GM18867 (cell line): ENCODE measurements at regions not wholly inside any gene's neighbourhood (a gene's known extent, or its start where the extent isn't known, plus 50 kb on each side); places are given as distances from the start of the nearest gene placed in this dataset.
A peak's percentile ranks its signal among the peaks of the same experiment; 100 is the strongest.

Experiments
- ATAC-seq: cut with Tn5 transposase; IDR thresholded peaks from one replicate; pipeline ENCODE4 v1.9.1; 2021; ENCODE audit warnings: mild to moderate bottlenecking, moderate library complexity; ENCODE audit not compliant: unreplicated experiment

DNA sequence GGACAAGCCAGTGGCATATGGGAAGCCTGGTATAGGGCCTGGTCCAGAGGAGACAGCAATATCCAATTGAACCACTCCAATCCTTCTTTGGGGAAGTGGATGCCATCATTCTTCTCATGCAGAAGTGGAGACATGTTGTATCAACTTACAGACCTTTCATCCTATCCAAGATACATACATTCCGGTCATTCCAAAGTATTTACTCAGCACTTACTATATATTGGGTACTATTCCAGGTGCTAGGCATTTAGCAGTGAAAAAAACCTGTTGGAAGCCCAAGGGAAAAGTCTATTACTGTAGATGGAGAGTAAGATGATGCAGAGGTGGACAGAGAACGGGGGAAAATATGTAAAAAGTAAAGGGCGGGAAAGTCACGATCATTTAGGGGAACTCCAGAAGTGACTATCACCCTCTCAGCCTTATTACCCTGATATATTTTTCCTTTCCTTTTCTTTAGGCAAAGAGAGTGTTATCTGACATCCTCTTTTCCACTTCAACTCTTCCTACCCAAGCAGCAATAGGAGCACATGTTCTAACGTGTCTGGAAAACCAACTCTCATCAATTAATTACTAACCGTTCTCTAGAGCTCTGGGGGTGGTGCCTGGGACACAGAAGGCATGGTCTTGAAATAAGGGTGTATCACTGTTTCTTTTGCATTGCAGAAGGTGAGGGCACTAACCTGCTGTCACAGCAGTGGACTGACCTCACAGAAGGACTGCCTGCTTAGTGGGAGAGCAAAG, 210.1 kb upstream of the MAF start:
- no peak for ATAC-seq

DNA sequence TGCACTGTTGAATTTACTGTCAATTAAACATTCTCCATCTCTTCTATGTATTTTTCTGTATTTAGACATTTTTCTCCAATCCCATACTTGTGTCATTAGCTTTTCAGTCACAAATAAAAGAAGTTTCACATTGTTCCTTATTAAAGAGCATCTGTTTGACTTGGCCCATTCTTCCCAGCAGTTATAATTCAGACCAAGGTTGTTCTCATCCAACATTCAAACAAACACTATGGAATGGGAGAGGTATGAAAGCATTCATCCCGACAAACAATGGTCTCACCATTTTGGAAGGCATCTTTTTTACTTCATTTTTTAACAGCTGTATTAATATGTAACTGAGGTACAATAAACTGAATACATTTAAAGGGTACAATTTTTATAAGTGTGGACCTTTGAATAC, 208.8 kb upstream of the MAF start:
- ATAC-seq = no peak

DNA sequence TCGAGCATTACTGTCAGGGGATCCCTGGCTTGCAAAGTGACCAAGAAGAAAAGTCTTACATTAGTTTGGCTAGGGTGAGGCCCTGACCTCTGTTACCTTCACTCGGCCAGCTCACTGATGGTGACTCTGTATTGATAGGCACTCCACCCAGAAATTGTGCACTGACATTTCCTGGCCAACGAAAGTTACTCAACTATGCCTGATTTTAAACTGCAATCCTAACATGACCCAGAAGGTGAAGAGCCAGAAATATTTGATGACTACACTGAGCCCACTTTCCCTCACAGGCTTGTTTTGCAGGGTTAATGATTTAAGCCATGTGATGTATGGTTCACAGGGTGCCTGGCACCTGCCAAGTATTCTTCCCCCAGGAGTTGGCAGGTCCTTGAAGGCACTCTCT, 208.2 kb upstream of the MAF start:
- no peak for ATAC-seq

DNA sequence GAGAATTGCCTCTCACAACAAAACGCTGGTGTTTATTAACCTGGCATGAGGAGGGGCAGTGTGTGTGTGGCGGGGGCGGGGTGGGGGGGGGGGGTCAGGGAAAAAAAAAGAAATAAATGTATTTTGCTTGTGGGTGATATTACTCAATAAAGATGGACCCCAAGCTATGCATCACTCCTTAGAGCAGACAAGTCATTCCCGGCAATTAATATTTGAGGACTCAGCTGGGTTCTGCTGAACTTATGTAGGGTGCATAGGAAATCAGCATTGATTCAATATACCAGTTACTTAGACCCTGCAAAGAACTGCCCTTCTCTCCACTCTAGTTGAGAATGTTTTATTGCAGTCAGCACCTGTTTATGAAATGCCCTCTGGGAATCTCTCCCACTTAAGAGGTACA, 206.2 kb upstream of the MAF start:
- no peak for ATAC-seq

DNA sequence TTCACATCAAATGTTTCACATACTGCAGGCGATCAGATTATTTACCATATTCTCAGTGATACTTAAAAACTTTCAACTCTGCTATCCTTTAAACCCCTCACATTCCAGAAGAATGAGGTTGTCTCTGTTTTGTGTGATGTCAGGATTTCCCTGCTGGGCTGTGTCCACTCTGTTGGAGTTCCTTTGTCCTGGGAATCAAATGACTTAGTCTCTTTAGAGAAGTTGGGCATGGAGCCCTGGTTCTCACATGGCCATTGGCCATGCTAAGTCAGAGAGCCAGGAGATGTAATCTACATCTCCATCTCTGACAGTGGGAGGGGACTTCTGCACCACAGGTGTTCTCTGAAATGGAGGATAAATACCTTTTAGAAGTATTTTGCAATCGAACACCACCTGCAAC, 205.1 kb upstream of the MAF start:
- no peak for ATAC-seq

GRCh38 chr16:79801646-79802045, 201.1 kb upstream of the MAF start:
- ATAC-seq = no peak

DNA sequence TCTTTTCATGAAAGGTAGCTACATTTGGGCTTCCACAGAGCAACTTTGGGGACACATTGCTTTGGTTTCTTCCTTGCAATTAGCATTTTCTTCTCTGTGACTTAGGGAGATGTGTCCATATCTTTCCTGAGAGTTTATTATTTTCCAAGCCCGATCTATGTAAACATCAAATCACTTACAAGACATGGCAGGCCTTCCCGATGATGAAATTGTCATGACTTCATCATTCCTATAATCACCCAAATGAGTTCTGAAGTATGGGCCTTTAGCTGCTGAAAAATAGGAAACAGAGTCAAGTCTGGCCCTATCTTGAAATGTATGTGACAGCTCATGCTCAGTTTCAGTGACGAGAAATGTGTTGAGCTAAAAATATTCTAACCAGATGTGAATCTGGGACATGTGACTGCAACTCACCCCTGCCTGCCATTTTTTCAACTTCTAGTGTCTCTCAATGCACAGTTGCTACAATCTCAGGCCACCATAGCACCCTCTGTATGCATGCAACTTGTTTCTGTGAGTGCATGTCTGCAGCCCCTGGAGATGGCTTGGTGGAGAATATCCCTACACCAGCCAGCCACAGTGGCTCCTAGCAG, 199.6 kb upstream of the MAF start:
- peak; percentile 73 for ATAC-seq

GRCh38 chr16:79798416-79799053, 198.0 kb upstream of the MAF start:
- no peak for ATAC-seq

DNA sequence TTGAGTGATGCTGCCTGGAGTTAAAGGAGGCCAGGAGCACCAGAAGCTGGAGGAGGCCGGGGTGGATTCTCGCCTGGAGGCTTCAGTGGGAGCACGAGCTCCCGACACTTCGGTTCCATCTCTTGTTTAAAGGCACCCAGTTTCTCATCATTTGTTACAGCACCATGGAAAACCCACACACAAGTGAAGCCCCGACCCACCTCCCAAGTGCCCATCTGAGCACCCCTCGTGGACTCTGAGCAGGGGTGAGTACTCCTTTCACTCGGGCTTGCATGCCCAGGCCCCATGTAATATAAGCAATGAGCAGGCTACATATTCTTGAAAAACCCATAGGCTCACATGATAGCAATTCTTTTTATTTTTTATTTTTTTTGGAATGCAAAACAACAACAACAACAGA, 196.9 kb upstream of the MAF start:
- ATAC-seq = no peak

DNA sequence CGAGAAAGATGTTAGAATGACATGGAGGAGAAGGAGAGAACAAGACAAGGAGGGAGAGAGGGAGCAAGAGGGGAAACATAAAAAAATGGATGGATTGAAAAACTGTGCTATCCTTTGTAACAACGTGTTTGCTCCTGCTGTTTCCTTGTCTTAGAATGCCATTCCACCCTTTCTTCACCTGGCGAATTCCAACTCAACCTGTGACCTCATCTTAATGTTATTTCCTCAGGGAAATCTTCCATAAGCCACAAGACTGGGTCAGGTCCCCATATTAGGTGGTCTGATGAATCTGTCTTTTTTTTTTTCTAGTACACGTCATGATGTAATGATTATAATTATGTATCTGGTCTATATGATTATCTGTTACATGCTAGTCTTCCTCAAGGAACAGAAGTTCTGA, 195.0 kb upstream of the MAF start:
- no peak for ATAC-seq

GRCh38 chr16:79794941-79795340, 194.4 kb upstream of the MAF start:
- ATAC-seq = no peak

GRCh38 chr16:79792664-79793351, 192.3 kb upstream of the MAF start:
- ATAC-seq = no peak

- no peak for ATAC-seq
These were observed 191.5 kb upstream of the MAF start for GRCh38 chr16:79792076-79792475.

GRCh38 chr16:79790854-79791253, 190.3 kb upstream of the MAF start:
- no peak for ATAC-seq

DNA sequence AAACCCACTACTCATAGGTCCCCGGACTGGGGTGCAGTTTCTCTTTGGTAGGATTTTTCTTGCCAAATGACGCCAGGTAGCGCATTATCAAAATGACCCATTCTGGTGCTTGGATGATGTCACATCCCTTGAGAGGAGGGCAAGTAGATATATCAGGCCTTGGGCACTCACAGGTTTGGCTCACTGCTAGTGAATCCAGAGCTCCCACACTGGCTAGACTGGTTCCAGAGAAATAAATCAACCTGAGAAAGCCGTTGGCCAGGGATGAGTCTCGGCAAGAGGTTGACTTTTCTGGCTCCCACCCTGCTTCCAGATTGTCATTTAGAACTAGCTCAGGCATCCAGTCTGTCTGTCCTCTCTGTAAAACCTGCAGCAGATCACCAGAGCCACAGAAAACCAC, 188.4 kb upstream of the MAF start:
- ATAC-seq = no peak

DNA sequence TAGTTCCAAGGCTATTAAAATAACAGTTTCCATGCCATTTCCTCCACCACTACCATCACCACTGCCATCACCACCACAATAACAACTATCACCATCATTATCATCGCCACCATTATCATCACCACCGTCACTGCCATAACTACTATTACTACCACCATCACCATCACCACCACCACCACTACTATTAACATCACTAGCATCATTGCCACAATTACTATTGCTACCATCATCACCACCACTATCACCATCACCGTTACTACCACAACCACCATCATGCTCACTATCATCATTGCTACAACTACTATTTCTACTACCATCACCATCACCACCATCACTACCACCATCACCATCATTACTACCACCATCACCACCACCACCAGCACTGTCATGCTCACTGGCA, 185.9 kb upstream of the MAF start:
- ATAC-seq = no peak

DNA sequence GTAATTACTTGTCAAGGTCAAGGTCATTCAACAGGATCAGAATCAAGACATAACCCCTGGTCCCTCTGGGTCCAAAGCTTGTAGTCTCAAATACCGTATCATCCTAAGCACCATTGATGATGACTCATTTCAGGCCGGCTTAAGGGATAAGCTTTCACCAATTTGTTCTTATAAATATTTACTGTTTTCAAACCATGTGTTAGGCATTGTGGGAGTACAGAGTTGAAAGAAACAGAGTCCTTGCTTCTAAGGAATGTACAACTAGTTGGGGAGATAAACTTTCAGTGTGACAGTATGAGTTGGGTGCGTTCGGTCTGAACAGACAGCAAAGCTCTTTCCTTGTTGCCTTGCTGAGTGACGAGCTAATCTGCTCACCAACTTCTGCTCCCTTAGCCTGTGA, 183.5 kb upstream of the MAF start:
- no peak for ATAC-seq

DNA sequence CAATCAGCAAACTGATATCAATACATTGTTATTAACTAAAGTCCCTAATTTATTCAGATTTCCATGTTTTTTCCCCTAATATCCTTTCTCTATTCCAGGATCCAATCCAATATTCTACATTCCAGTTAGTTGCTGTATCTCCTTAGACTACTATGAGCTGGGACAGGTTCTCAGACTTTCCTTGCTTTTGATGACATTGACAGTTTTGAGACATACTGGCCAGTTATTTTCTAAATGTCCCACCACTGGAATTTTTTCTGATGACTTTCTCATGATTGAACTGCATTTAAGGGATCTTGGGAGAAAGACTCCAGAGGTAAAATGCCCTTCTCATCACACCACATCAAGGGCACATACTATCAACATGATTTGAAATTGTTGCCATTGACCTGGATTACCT, 177.1 kb upstream of the MAF start:
- ATAC-seq = no peak

GRCh38 chr16:79776243-79776847, 175.8 kb upstream of the MAF start:
- no peak for ATAC-seq

DNA sequence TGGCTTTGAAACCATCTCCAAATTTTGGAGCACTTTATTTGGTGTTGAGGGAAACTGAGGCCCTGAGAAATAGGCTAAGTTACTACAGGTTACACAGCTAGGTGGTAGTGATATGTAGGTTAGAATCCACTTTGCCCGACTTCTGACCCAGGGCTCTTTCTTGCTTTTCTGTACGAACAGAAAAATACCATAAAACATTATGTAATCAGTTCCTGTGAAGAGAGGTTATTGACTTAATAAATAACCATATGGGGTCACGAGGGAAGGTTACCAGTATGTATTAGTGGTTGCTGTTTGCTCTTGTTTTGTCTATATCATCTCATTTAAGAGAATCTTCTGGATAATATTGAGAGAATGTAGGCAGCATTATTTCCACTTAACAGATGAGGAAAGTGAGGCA, 172.2 kb upstream of the MAF start:
- no peak for ATAC-seq

- ATAC-seq = no peak
These were observed 171.5 kb upstream of the MAF start for GRCh38 chr16:79772048-79772447.
